GM12891 (cell line): ENCODE measurements at regions not wholly inside any gene's neighbourhood (a gene's known extent, or its start where the extent isn't known, plus 50 kb on each side); places are given as distances from the start of the nearest gene placed in this dataset.

ENCODE experiments used
- PAX5 ChIP-seq: IDR thresholded peaks from 2 replicates; pipeline ENCODE4 v1.6.1; 2011; ENCODE audit warnings: low read length, moderate library complexity, mild to moderate bottlenecking; ENCODE audit not compliant: insufficient read depth, severe bottlenecking
- POLR2A ChIP-seq: IDR thresholded peaks from 2 replicates; pipeline ENCODE4 v1.6.1; 2011; ENCODE audit warnings: low read depth, low read length, control low read depth
- POLR2AphosphoS5 ChIP-seq: IDR thresholded peaks from 2 replicates; pipeline ENCODE4 v1.6.1; 2011; ENCODE audit warnings: low read depth, low read length, control low read depth
- POU2F2 ChIP-seq: IDR thresholded peaks from 2 replicates; pipeline ENCODE4 v1.6.1; 2011; ENCODE audit warnings: low read depth, mild to moderate bottlenecking, control low read depth, low read length, moderate library complexity
- SPI1 ChIP-seq: IDR thresholded peaks from 2 replicates; pipeline ENCODE4 v1.6.1; 2011; ENCODE audit warnings: low read depth, low read length, control low read depth
- TAF1 ChIP-seq: IDR thresholded peaks from 2 replicates; pipeline ENCODE4 v1.6.1; 2011; ENCODE audit warnings: low read depth, low read length, control low read depth

GRCh38 chr6:23977706-23978105 is 148.3 kb upstream of the NRSN1 start:
- TF ChIP-seq POLR2A (no peak), TAF1 (no peak), POLR2AphosphoS5 (no peak), SPI1 (no peak), POU2F2 (no peak), PAX5 (no peak)
